HEK293 (cell line): ENCODE measurements at regions not wholly inside any gene's neighbourhood (a gene's known extent, or its start where the extent isn't known, plus 50 kb on each side); places are given as distances from the start of the nearest gene placed in this dataset.

Experiments
- CTCF ChIA-PET: fragments of 350-600 bp; formaldehyde crosslinking; extraction: SDS; loops from one replicate; lab custom pipeline; 2021; ENCODE audit warnings: antibody characterized with exemption; lab: Yijun Ruan, JAX
- POLR2A ChIA-PET: fragments of 300-600 bp; formaldehyde crosslinking; extraction: SDS; loops from one replicate; lab custom pipeline; 2020; ENCODE audit warnings: antibody characterized with exemption, inconsistent platforms; lab: Yijun Ruan, JAX
- H3K27ac ChIP-seq: fragments of 200-500 bp; sonication (Bioruptor generic); 2 replicates; pipeline ENCODE4 v1.5.1; 2014; ENCODE audit warnings: low read depth, low read length, control low read depth, inconsistent platforms; ENCODE audit errors: extremely low read depth
- H3K36me3 ChIP-seq, 2 experiments: fragments of 200-500 bp in 1 of 2; sonication (Bioruptor generic) in 1 of 2; 1 replicate in 1 of 2; 2 replicates in 1 of 2; pipeline ENCODE4 v1.5.1; 2014 to 2017; ENCODE audit warnings: inconsistent platforms in 2 of 2, low read length in 2 of 2; ENCODE audit not compliant: control insufficient read depth in 2 of 2, insufficient read depth in 1 of 2
- H3K4me1 ChIP-seq: fragments of 200-500 bp; sonication (Bioruptor generic); 2 replicates; pipeline ENCODE4 v1.5.1; 2014; ENCODE audit warnings: mild to moderate bottlenecking, low read length, inconsistent platforms; ENCODE audit not compliant: control insufficient read depth, insufficient read depth
- H3K4me3 ChIP-seq: 2 replicates; pipeline ENCODE4 v1.5.1; 2011; ENCODE audit warnings: low read depth, mild to moderate bottlenecking, control low read depth, low read length, moderate library complexity
- H3K9me3 ChIP-seq: fragments of 200-500 bp; sonication (Bioruptor generic); 2 replicates; pipeline ENCODE4 v1.5.1; 2014; ENCODE audit warnings: low read depth, low read length, inconsistent platforms; ENCODE audit not compliant: control insufficient read depth, insufficient read depth
- FEZF1 ChIP-seq: fragments of 450-650 bp; formaldehyde crosslinking; IDR thresholded peaks from 2 replicates; pipeline ENCODE4 v1.5.1; 2016; ENCODE audit warnings: missing biosample characterization, missing genetic modification characterization
- IKZF3 ChIP-seq: fragments of 450-650 bp; IDR thresholded peaks from 2 replicates; pipeline ENCODE4 v1.5.0; 2018; ENCODE audit warnings: missing biosample characterization, mild to moderate bottlenecking, missing genetic modification characterization, moderate library complexity
- KLF1 ChIP-seq: fragments of 450-650 bp; formaldehyde crosslinking; IDR thresholded peaks from 2 replicates; pipeline ENCODE4 v1.5.1; 2016; ENCODE audit warnings: missing biosample characterization, missing genetic modification characterization
- RBAK ChIP-seq: fragments of 450-650 bp; formaldehyde crosslinking; IDR thresholded peaks from 2 replicates; pipeline ENCODE4 v1.5.1; 2016; ENCODE audit warnings: missing biosample characterization, missing genetic modification characterization
- SP3 ChIP-seq: fragments of 450-650 bp; formaldehyde crosslinking; IDR thresholded peaks from 2 replicates; pipeline ENCODE4 v1.5.1; 2016; ENCODE audit warnings: missing biosample characterization, missing genetic modification characterization
- ZBTB21 ChIP-seq: fragments of 450-650 bp; formaldehyde crosslinking; IDR thresholded peaks from 2 replicates; pipeline ENCODE4 v1.5.1; 2017; ENCODE audit warnings: missing biosample characterization, missing genetic modification characterization
- ZFHX2 ChIP-seq: fragments of 450-650 bp; formaldehyde crosslinking; conservative IDR thresholded peaks from 2 replicates; pipeline ENCODE4 v1.5.1; 2016; ENCODE audit warnings: missing biosample characterization, missing genetic modification characterization
- ZNF133 ChIP-seq: fragments of 450-650 bp; formaldehyde crosslinking; IDR thresholded peaks from 2 replicates; pipeline ENCODE4 v1.5.1; 2016; ENCODE audit warnings: missing biosample characterization, missing genetic modification characterization
- ZNF138 ChIP-seq: fragments of 450-650 bp; formaldehyde crosslinking; IDR thresholded peaks from 2 replicates; pipeline ENCODE4 v1.5.1; 2016; ENCODE audit warnings: missing biosample characterization, missing genetic modification characterization, borderline replicate concordance
- ZNF175 ChIP-seq: fragments of 450-650 bp; formaldehyde crosslinking; IDR thresholded peaks from 2 replicates; pipeline ENCODE4 v1.5.1; 2016; ENCODE audit warnings: missing biosample characterization, missing genetic modification characterization
- ZNF211 ChIP-seq: fragments of 450-650 bp; formaldehyde crosslinking; IDR thresholded peaks from 2 replicates; pipeline ENCODE4 v1.5.1; 2016; ENCODE audit warnings: low read depth, missing biosample characterization, missing genetic modification characterization
- ZNF324 ChIP-seq: fragments of 450-650 bp; formaldehyde crosslinking; IDR thresholded peaks from 2 replicates; pipeline ENCODE4 v1.5.1; 2016; ENCODE audit warnings: missing biosample characterization, missing genetic modification characterization
- ZNF335 ChIP-seq: fragments of 450-650 bp; formaldehyde crosslinking; conservative IDR thresholded peaks from 2 replicates; pipeline ENCODE4 v1.5.1; 2016; ENCODE audit warnings: missing biosample characterization, missing genetic modification characterization
- ZNF394 ChIP-seq: fragments of 450-650 bp; formaldehyde crosslinking; IDR thresholded peaks from 2 replicates; pipeline ENCODE4 v1.5.1; 2016; ENCODE audit warnings: missing biosample characterization, missing genetic modification characterization, mild to moderate bottlenecking, moderate library complexity, borderline replicate concordance
- ZNF416 ChIP-seq: fragments of 450-650 bp; formaldehyde crosslinking; IDR thresholded peaks from 2 replicates; pipeline ENCODE4 v1.5.1; 2016; ENCODE audit warnings: missing biosample characterization, missing genetic modification characterization
- ZNF426 ChIP-seq: fragments of 450-650 bp; formaldehyde crosslinking; IDR thresholded peaks from 2 replicates; pipeline ENCODE4 v1.5.1; 2017; ENCODE audit warnings: missing biosample characterization, missing genetic modification characterization, mild to moderate bottlenecking, inconsistent platforms, moderate library complexity
- ZNF501 ChIP-seq: fragments of 450-650 bp; formaldehyde crosslinking; IDR thresholded peaks from 2 replicates; pipeline ENCODE4 v1.5.1; 2016; ENCODE audit warnings: missing biosample characterization, missing genetic modification characterization
- ZNF513 ChIP-seq: fragments of 450-650 bp; IDR thresholded peaks from 2 replicates; pipeline ENCODE4 v1.5.1; 2018; ENCODE audit warnings: missing biosample characterization, missing genetic modification characterization
- ZNF521 ChIP-seq: fragments of 450-650 bp; formaldehyde crosslinking; IDR thresholded peaks from 2 replicates; pipeline ENCODE4 v1.5.1; 2017; ENCODE audit warnings: missing biosample characterization, mild to moderate bottlenecking, missing genetic modification characterization
- ZNF530 ChIP-seq: fragments of 450-650 bp; formaldehyde crosslinking; IDR thresholded peaks from 2 replicates; pipeline ENCODE4 v1.5.1; 2016; ENCODE audit warnings: low read depth, missing biosample characterization, missing genetic modification characterization
- ZNF621 ChIP-seq: fragments of 450-650 bp; formaldehyde crosslinking; IDR thresholded peaks from 2 replicates; pipeline ENCODE4 v1.5.1; 2017; ENCODE audit warnings: missing biosample characterization, missing genetic modification characterization
- ZNF624 ChIP-seq: fragments of 450-650 bp; formaldehyde crosslinking; IDR thresholded peaks from 2 replicates; pipeline ENCODE4 v1.5.1; 2017; ENCODE audit warnings: missing biosample characterization, missing genetic modification characterization
- ZNF654 ChIP-seq: fragments of 450-650 bp; formaldehyde crosslinking; IDR thresholded peaks from 2 replicates; pipeline ENCODE4 v1.5.1; 2016; ENCODE audit warnings: low read depth, missing biosample characterization, missing genetic modification characterization
- ZNF670 ChIP-seq: fragments of 450-650 bp; formaldehyde crosslinking; IDR thresholded peaks from 2 replicates; pipeline ENCODE4 v1.5.1; 2016; ENCODE audit warnings: missing biosample characterization, missing genetic modification characterization, low read depth
- ZSCAN23 ChIP-seq: fragments of 450-650 bp; formaldehyde crosslinking; IDR thresholded peaks from 2 replicates; pipeline ENCODE4 v1.5.1; 2016; ENCODE audit warnings: missing biosample characterization, missing genetic modification characterization
- TF ChIP-seq, protein P1 (sequence below): fragments of 450-650 bp; formaldehyde crosslinking; IDR thresholded peaks from 2 replicates; pipeline ENCODE4 v1.5.1; 2016; ENCODE audit warnings: missing biosample characterization, missing genetic modification characterization
- TF ChIP-seq, protein P2 (sequence below): fragments of 450-650 bp; formaldehyde crosslinking; IDR thresholded peaks from 2 replicates; pipeline ENCODE4 v1.5.0; 2017; ENCODE audit warnings: missing biosample characterization, missing genetic modification characterization, borderline replicate concordance

DNA sequence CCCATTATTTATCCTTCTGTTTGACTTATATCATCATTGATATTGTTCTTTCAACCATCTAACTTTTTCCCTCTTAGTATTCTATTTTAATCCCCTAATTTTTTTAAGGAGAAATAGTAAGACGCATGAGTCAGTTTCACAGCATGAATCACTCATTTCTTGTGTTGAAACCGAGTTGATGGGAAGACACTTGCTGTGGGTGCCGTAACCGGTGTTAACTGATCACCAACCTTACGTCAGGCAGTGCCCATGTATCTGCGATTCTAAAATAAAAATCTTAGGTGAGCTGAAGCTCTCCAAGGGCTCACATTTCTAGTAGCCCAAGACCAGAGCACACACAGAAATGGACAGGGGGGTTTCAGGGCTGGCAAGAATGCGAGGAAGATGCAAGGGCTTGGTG lies 348.1 kb downstream of the GALR1 start:
- TF ChIP-seq ZNF670 (tag by site-specific recombination) (no peak), FEZF1 (no peak), ZBTB21 (no peak), IKZF3 (tag by site-specific recombination) (no peak), ZNF530 (tag by site-specific recombination) (no peak), SP3 (tag by site-specific recombination) (no peak), ZNF521 (no peak), ZNF133 (no peak), ZNF624 (tag by site-specific recombination) (no peak), ZNF324 (tag by site-specific recombination) (no peak), ZNF138 (no peak)
- ChIA-PET CTCF (interaction anchor here (1.5 kb wide), 1 partner anchor 53 kb away, joined by 4 read pairs; no protein-coding TSS in a partner anchor), POLR2A (no interaction called here)
- Histone ChIP-seq H3K9me3 (no peaks in the 10 kb centered on the region), H3K4me1 (no peaks in the 10 kb centered on the region), H3K36me3 (no peaks in the 10 kb centered on the region), H3K27ac (no peak overlapping the region), H3K4me3 (no peak overlapping the region)

DNA sequence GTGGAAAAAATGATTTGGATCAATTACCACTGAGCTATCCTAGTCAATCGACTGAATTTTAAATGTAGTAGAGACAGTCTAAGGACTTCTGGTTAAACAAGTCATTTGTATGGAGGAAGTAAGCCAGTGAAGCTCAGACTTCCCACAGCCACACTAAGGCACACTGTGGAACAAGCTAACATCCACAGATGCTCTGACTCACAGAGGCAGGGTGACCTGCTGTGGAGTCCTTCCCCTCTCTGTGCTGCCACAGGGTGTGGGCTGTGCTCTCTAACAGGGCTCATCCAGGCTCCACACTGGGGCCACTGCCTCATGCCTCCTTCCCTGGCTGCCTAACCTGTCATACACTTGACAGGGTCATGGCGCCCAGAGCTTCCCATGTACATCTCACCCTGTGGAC lies 351.0 kb downstream of the GALR1 start:
- Histone ChIP-seq H3K4me3 (no peak overlapping the region), H3K36me3 (no peaks in the 10 kb centered on the region)
- POLR2A ChIA-PET, result no interaction called here
- no peak for TF ChIP-seq ZNF513 (tag by site-specific recombination)
- TF ChIP-seq, all 188 proteins: peak for 0
- no peaks in the 10 kb centered on the region for H3K4me1 ChIP-seq
- no peaks in the 10 kb centered on the region for H3K9me3 ChIP-seq
- CTCF ChIA-PET, result interaction anchor here (0.6 kb wide), 1 partner anchor 671 kb away, joined by 3 read pairs; no protein-coding TSS in a partner anchor
- H3K27ac ChIP-seq, result no peak overlapping the region

DNA sequence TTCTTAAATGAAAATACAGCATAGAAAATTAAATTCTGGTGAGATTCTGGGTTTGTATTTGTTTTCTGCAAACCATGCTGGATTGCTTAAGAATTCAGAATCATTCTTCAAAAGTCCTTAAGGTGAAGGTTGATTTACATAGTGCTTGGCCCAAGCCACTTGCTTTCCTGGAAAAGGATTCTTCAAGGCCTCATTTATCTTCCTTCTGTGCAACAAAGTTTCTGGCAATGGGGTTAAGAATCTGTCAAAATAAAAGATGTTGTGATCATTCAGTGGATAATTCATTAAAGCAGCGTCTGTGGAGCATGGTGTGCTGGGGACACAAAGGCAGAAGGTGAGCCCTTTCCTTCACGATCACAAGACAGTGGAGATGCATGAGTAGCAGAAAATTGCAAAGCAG lies 351.9 kb downstream of the GALR1 start:
- CTCF ChIA-PET, result no interaction called here
- H3K9me3 ChIP-seq, result no peaks in the 10 kb centered on the region

More for the DNA sequence above, 351.9 kb downstream of the GALR1 start:
- no peaks in the 10 kb centered on the region for H3K4me1 ChIP-seq
- H3K27ac ChIP-seq, result no peak overlapping the region
- H3K4me3 ChIP-seq, result no peak overlapping the region
- H3K36me3 ChIP-seq, result no peaks in the 10 kb centered on the region
- POLR2A ChIA-PET, result no interaction called here
- no peak for TF ChIP-seq KLF1
- TF ChIP-seq ZNF211 (tag by site-specific recombination), result no peak
- no peak for TF ChIP-seq ZBTB21
- TF ChIP-seq ZNF426 (tag by site-specific recombination), result no peak
- TF ChIP-seq ZSCAN23 (tag by site-specific recombination), result no peak
- TF ChIP-seq ZNF335 (tag by site-specific recombination), result no peak
- no peak for TF ChIP-seq RBAK (tag by site-specific recombination)
- no peak for TF ChIP-seq ZFHX2 (tag by site-specific recombination)
- TF ChIP-seq, protein P1, sequence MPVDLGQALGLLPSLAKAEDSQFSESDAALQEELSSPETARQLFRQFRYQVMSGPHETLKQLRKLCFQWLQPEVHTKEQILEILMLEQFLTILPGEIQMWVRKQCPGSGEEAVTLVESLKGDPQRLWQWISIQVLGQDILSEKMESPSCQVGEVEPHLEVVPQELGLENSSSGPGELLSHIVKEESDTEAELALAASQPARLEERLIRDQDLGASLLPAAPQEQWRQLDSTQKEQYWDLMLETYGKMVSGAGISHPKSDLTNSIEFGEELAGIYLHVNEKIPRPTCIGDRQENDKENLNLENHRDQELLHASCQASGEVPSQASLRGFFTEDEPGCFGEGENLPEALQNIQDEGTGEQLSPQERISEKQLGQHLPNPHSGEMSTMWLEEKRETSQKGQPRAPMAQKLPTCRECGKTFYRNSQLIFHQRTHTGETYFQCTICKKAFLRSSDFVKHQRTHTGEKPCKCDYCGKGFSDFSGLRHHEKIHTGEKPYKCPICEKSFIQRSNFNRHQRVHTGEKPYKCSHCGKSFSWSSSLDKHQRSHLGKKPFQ (tag by site-specific recombination), result no peak
- TF ChIP-seq, protein P2, sequence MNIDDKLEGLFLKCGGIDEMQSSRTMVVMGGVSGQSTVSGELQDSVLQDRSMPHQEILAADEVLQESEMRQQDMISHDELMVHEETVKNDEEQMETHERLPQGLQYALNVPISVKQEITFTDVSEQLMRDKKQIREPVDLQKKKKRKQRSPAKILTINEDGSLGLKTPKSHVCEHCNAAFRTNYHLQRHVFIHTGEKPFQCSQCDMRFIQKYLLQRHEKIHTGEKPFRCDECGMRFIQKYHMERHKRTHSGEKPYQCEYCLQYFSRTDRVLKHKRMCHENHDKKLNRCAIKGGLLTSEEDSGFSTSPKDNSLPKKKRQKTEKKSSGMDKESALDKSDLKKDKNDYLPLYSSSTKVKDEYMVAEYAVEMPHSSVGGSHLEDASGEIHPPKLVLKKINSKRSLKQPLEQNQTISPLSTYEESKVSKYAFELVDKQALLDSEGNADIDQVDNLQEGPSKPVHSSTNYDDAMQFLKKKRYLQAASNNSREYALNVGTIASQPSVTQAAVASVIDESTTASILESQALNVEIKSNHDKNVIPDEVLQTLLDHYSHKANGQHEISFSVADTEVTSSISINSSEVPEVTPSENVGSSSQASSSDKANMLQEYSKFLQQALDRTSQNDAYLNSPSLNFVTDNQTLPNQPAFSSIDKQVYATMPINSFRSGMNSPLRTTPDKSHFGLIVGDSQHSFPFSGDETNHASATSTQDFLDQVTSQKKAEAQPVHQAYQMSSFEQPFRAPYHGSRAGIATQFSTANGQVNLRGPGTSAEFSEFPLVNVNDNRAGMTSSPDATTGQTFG (tag by site-specific recombination), result no peak
- TF ChIP-seq ZNF621, result no peak
- no peak for TF ChIP-seq ZNF175 (tag by site-specific recombination)
- TF ChIP-seq ZNF394 (tag by site-specific recombination), result no peak
- TF ChIP-seq ZNF654 (tag by site-specific recombination), result no peak
- no peak for TF ChIP-seq ZNF501 (tag by site-specific recombination)
- no peak for TF ChIP-seq ZNF416 (tag by site-specific recombination)
